H1 (cell line): ENCODE measurements at regions not wholly inside any gene's neighbourhood (a gene's known extent, or its start where the extent isn't known, plus 50 kb on each side); places are given as distances from the start of the nearest gene placed in this dataset.

Experiments
- SIN3A ChIP-seq, 2 experiments: IDR thresholded peaks in 1 of 2; conservative IDR thresholded peaks in 1 of 2; 2 replicates each; pipeline ENCODE4 v1.6.1; 2011 to 2012; ENCODE audit warnings: low read length in 2 of 2, improper control_type of control experiment in 1 of 2, low read depth in 1 of 2, mild to moderate bottlenecking in 1 of 2

GRCh38 chr7:41826641-41827040 lies 123.8 kb upstream of the INHBA start (continued):
- TF ChIP-seq SIN3A (conservative IDR thresholded peaks at IDR 0.05 in 1 of 2, IDR thresholded peaks at IDR 0.05 in 1 of 2; ENCODE audit: low read depth in 1 of 2, low read length in 2 of 2) = no peak
